ENCODE measurements at regions not wholly inside any gene's neighbourhood (a gene's known extent, or its start where the extent isn't known, plus 50 kb on each side); places are given as distances from the start of the nearest gene placed in this dataset.
A peak's percentile ranks its signal among the peaks of the same experiment; 100 is the strongest.

GRCh38 chr3:95750097-95750496 is 1064.3 kb upstream of the EPHA6 start:
- Mint-ChIP-seq H3K4me3 (ENCODE audit: unreplicated experiment) (no peak overlapping the region), H3K4me1 (ENCODE audit: low read depth) (no peaks in the 10 kb centered on the region), H3K27me3 (ENCODE audit: low read depth) (peaks cover 4% of the 10 kb centered on the region), H3K9me3 (ENCODE audit: low read depth) (peaks cover 3% of the 10 kb centered on the region), H3K27ac (ENCODE audit: unreplicated experiment) (no peak overlapping the region), H3K36me3 (ENCODE audit: low read depth) (no peaks in the 10 kb centered on the region)
- no peak for TF ChIP-seq CTCF (IDR thresholded peaks at IDR 0.05)
- no peak for DNase-seq (ENCODE audit: low spot score)

GRCh38 chr3:95751509-95751908 is 1062.9 kb upstream of the EPHA6 start:
- no peaks in the 10 kb centered on the region for H3K4me1 Mint-ChIP-seq (ENCODE audit: low read depth)
- TF ChIP-seq CTCF (IDR thresholded peaks at IDR 0.05): peak; percentile 32
- H3K27me3 Mint-ChIP-seq (ENCODE audit: low read depth): peaks cover 4% of the 10 kb centered on the region
- DNase-seq (ENCODE audit: low spot score): no peak
- no peak overlapping the region for H3K27ac Mint-ChIP-seq (ENCODE audit: unreplicated experiment)
- H3K36me3 Mint-ChIP-seq (ENCODE audit: low read depth): no peaks in the 10 kb centered on the region
- no peak overlapping the region for H3K4me3 Mint-ChIP-seq (ENCODE audit: unreplicated experiment)
- peaks cover 3% of the 10 kb centered on the region for H3K9me3 Mint-ChIP-seq (ENCODE audit: low read depth)

GRCh38 chr3:95752199-95752598 is 1062.2 kb upstream of the EPHA6 start:
- no peaks in the 10 kb centered on the region for H3K4me1 Mint-ChIP-seq (ENCODE audit: low read depth)
- no peaks in the 10 kb centered on the region for H3K36me3 Mint-ChIP-seq (ENCODE audit: low read depth)
- peaks cover 3% of the 10 kb centered on the region for H3K9me3 Mint-ChIP-seq (ENCODE audit: low read depth)
- peaks cover 4% of the 10 kb centered on the region for H3K27me3 Mint-ChIP-seq (ENCODE audit: low read depth)
- H3K4me3 Mint-ChIP-seq (ENCODE audit: unreplicated experiment): no peak overlapping the region
- no peak overlapping the region for H3K27ac Mint-ChIP-seq (ENCODE audit: unreplicated experiment)
- no peak for TF ChIP-seq CTCF (IDR thresholded peaks at IDR 0.05)
- DNase-seq (ENCODE audit: low spot score): no peak

GRCh38 chr3:95758707-95759106 is 1055.7 kb upstream of the EPHA6 start:
- TF ChIP-seq CTCF (IDR thresholded peaks at IDR 0.05): no peak
- H3K27ac Mint-ChIP-seq (ENCODE audit: unreplicated experiment): no peak overlapping the region
- no peaks in the 10 kb centered on the region for H3K4me1 Mint-ChIP-seq (ENCODE audit: low read depth)
- H3K36me3 Mint-ChIP-seq (ENCODE audit: low read depth): no peaks in the 10 kb centered on the region
- no peak overlapping the region for H3K4me3 Mint-ChIP-seq (ENCODE audit: unreplicated experiment)
- DNase-seq (ENCODE audit: low spot score): no peak
- peaks cover 2% of the 10 kb centered on the region for H3K27me3 Mint-ChIP-seq (ENCODE audit: low read depth)
- H3K9me3 Mint-ChIP-seq (ENCODE audit: low read depth): peaks cover 6% of the 10 kb centered on the region

- Mint-ChIP-seq H3K27me3 (ENCODE audit: low read depth) (no peaks in the 10 kb centered on the region), H3K9me3 (ENCODE audit: low read depth) (peaks cover 3% of the 10 kb centered on the region), H3K4me1 (ENCODE audit: low read depth) (no peaks in the 10 kb centered on the region), H3K27ac (ENCODE audit: unreplicated experiment) (no peak overlapping the region), H3K4me3 (ENCODE audit: unreplicated experiment) (no peak overlapping the region), H3K36me3 (ENCODE audit: low read depth) (no peaks in the 10 kb centered on the region)
- TF ChIP-seq CTCF (IDR thresholded peaks at IDR 0.05): no peak
- no peak for DNase-seq (ENCODE audit: low spot score)
Observed at GRCh38 chr3:95759614-95760301, 1054.6 kb upstream of the EPHA6 start.

All from chondrocyte (in vitro differentiated cells).